GM23248 (cell line): ENCODE measurements at regions not wholly inside any gene's neighbourhood (a gene's known extent, or its start where the extent isn't known, plus 50 kb on each side); places are given as distances from the start of the nearest gene placed in this dataset.

Experiments used
- DNase-seq: peaks from one replicate; pipeline ENCODE4 v3.0.0-alpha.2; 2015
- H2AFZ ChIP-seq: fragments of 200-600 bp; sonication (generic); 2 replicates; pipeline ENCODE4 v1.6.1; 2016; ENCODE audit warnings: antibody characterized with exemption
- H3F3A ChIP-seq: fragments of 200-600 bp; sonication (generic); 2 replicates; pipeline ENCODE4 v1.6.1; 2016; ENCODE audit warnings: mild to moderate bottlenecking, antibody characterized with exemption, mixed run types; ENCODE audit not compliant: insufficient read depth
- H3K27ac ChIP-seq: fragments of 200-600 bp; sonication (generic); 2 replicates; pipeline ENCODE4 v1.5.1; 2016; ENCODE audit warnings: mild to moderate bottlenecking
- H3K27me3 ChIP-seq: fragments of 200-600 bp; sonication (generic); replicated peaks from 2 replicates; pipeline ENCODE4 v1.6.1; 2016; ENCODE audit warnings: mild to moderate bottlenecking; ENCODE audit not compliant: insufficient read depth
- H3K36me3 ChIP-seq: fragments of 200-600 bp; sonication (generic); 2 replicates; pipeline ENCODE4 v1.6.1; 2016; ENCODE audit warnings: low read depth, mild to moderate bottlenecking
- H3K4me1 ChIP-seq: fragments of 200-600 bp; sonication (generic); 2 replicates; pipeline ENCODE4 v1.6.1; 2016; ENCODE audit warnings: mild to moderate bottlenecking; ENCODE audit not compliant: insufficient read depth
- H3K4me2 ChIP-seq: fragments of 200-600 bp; sonication (generic); one replicate; pipeline ENCODE4 v1.6.1; 2016; ENCODE audit warnings: mild to moderate bottlenecking; ENCODE audit not compliant: unreplicated experiment
- H3K4me3 ChIP-seq: fragments of 200-600 bp; sonication (generic); 2 replicates; pipeline ENCODE4 v1.5.1; 2016; ENCODE audit warnings: mild to moderate bottlenecking
- H3K79me2 ChIP-seq: fragments of 200-600 bp; sonication (generic); 2 replicates; pipeline ENCODE4 v1.6.1; 2016; ENCODE audit warnings: mild to moderate bottlenecking; ENCODE audit not compliant: insufficient read depth
- H3K9ac ChIP-seq: fragments of 200-600 bp; sonication (generic); 2 replicates; pipeline ENCODE4 v1.6.1; 2016; ENCODE audit warnings: mild to moderate bottlenecking
- H3K9me2 ChIP-seq: fragments of 200-600 bp; sonication (generic); 2 replicates; pipeline ENCODE4 v1.6.1; 2016; ENCODE audit warnings: mixed run types, mild to moderate bottlenecking, moderate library complexity; ENCODE audit not compliant: insufficient read depth
- H3K9me3 ChIP-seq: fragments of 200-600 bp; sonication (generic); one replicate; pipeline ENCODE4 v1.6.1; 2017; ENCODE audit warnings: low read depth
- H4K20me1 ChIP-seq: fragments of 200-600 bp; sonication (generic); 2 replicates; pipeline ENCODE4 v1.6.0; 2016; ENCODE audit not compliant: insufficient read depth
- EZH2 ChIP-seq: fragments of 200-600 bp; sonication (generic); IDR thresholded peaks from 2 replicates; pipeline ENCODE4 v1.6.1; 2018; ENCODE audit warnings: antibody characterized with exemption, mild to moderate bottlenecking; ENCODE audit not compliant: insufficient read depth, poor library complexity, severe bottlenecking
- EZH2phosphoT487 ChIP-seq: fragments of 200-600 bp; sonication (generic); IDR thresholded peaks from 2 replicates; pipeline ENCODE4 v1.6.1; 2018; ENCODE audit warnings: antibody characterized with exemption, moderate library complexity, mild to moderate bottlenecking, low read depth; ENCODE audit not compliant: insufficient read depth
- WGBS, 2 experiments: methylation state at CpG; one replicate each; pipeline ENCODE4 v1.1.6; 2015 to 2017; ENCODE audit warnings: low lambda C conversion rate in 2 of 2, low coverage in 1 of 2; ENCODE audit errors: missing lambda C conversion rate in 2 of 2; 5-methylcytosine and 5-hydroxymethylcytosine counted together
- in situ Hi-C: fragments of 300-500 bp; cut with MboI; formaldehyde crosslinking; loops from 2 replicates; pipeline ENCODE4 v1.15.0; 2020

DNA sequence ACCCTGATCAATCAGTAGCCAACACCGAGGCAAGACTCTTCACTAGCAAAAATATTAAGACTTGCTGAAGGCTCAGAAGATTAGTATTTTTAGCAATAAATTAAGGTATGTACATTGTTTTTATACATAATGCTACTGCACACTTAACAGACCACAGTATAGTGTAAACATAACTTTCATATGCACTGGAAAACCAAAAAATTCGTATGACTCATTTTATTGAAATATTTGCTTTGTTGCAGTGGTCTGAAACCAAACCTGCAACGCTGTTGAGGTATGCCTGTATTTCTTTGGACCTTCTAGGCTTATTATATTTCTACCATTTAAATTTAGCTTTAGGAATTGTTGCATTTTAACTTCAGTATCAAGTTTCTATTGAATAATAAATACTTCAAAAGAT, 65.8 kb upstream of the BCL9 start:
- in situ Hi-C loops: no loop called here

DNA sequence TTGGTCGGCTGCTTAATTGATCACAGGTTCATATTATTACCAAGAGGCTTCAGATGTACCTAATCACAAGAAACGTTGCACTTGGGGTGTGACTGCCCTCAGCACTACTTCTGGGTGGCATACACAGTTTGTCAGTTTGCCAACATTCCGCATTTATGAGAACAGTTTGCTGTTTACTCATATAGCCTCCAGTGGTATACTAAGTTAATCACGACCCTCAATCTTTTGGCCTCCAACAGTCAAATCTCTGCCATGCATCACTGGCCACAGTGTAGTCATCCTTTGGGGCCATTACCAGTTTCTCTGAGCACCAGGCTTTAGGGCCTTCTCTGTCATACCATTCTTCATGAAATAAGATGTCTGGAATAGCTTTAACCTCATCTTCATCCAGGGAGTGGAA, 62.8 kb upstream of the BCL9 start:
- in situ Hi-C loops: no loop called here
- Histone ChIP-seq H3K9me2 (no peaks in the 10 kb centered on the region), H4K20me1 (no peaks in the 10 kb centered on the region), H3K36me3 (no peaks in the 10 kb centered on the region), H3K4me2 (no peak overlapping the region), H3K9ac (no peak overlapping the region), H3K4me1 (no peaks in the 10 kb centered on the region), H3K27me3 (no peaks in the 10 kb centered on the region), H3K4me3 (no peak overlapping the region), H3K27ac (no peak overlapping the region), H2AFZ (no peak overlapping the region), H3K9me3 (no peaks in the 10 kb centered on the region), H3F3A (no peaks in the 10 kb centered on the region), H3K79me2 (no peaks in the 10 kb centered on the region)
- 43 to 47% methylated on average over 4 of the region's 4 CpGs for WGBS, 2 experiments
- peak; percentile 6 for DNase-seq
- TF ChIP-seq EZH2: no peak
- no peak for TF ChIP-seq EZH2phosphoT487

More for the DNA sequence above, 65.8 kb upstream of the BCL9 start:
- DNase-seq: no peak
- H3K36me3 ChIP-seq: no peaks in the 10 kb centered on the region
- no peak overlapping the region for H3K4me3 ChIP-seq
- no peaks in the 10 kb centered on the region; the same call in 1 of the 2 replicates for H3K27me3 ChIP-seq
- H3F3A ChIP-seq: no peaks in the 10 kb centered on the region
- no peak overlapping the region for H3K9ac ChIP-seq
- H3K27ac ChIP-seq: no peak overlapping the region
- no peaks in the 10 kb centered on the region for H4K20me1 ChIP-seq
- H3K4me1 ChIP-seq: no peaks in the 10 kb centered on the region; the same call in 1 of the 2 replicates
- no peaks in the 10 kb centered on the region for H3K9me3 ChIP-seq
- H3K9me2 ChIP-seq: no peaks in the 10 kb centered on the region
- TF ChIP-seq EZH2phosphoT487: no peak
- no peak for TF ChIP-seq EZH2
- no peak overlapping the region for H3K4me2 ChIP-seq
- 20 to 26% methylated on average over 3 of the region's 3 CpGs for WGBS, 2 experiments
- H2AFZ ChIP-seq: no peak overlapping the region
- no peaks in the 10 kb centered on the region for H3K79me2 ChIP-seq

DNA sequence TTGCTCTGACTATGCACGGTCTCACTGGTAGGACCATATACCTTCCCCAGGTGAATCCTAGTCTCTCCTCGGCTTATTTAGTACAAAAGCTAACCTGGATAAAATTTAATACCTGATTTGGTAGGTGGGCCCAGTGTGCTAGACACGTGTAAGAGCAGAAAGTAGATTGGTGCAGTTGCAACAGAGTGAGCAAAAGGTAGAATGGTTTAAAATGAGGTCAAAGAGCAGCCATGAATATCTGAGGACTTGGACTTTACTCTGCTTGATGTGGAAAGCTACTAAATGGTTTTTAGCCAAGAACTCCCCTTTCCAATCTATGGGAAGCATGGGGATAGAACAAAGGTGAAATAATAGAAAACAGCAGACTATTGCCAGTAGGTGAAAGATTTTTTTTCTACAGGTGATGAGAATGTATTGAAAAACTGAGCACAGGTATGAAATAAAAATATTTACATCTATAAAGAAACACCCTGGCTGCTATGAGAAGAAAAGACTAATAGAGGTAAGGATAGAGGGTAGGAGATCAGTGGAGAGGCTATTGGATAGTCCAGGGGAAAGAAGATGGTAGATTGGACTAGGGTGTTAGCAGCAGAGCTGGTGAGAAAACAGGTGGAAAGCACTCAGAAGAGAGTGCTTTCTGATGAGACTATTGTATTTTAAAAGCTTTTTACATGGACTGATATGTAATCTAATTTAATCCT, 61.3 kb upstream of the BCL9 start:
- Histone ChIP-seq H3K36me3 (no peaks in the 10 kb centered on the region), H2AFZ (no peak overlapping the region), H4K20me1 (no peaks in the 10 kb centered on the region), H3K9ac (no peak overlapping the region), H3K27ac (no peak overlapping the region), H3K4me1 (no peaks in the 10 kb centered on the region), H3K79me2 (no peaks in the 10 kb centered on the region), H3K27me3 (no peaks in the 10 kb centered on the region), H3F3A (no peaks in the 10 kb centered on the region), H3K9me2 (no peaks in the 10 kb centered on the region), H3K9me3 (no peaks in the 10 kb centered on the region), H3K4me3 (no peak overlapping the region), H3K4me2 (no peak overlapping the region)
- 31 to 34% methylated on average over 3 of the region's 3 CpGs for WGBS, 2 experiments
- in situ Hi-C loops: no loop called here
- DNase-seq: no peak
- TF ChIP-seq EZH2phosphoT487: no peak
- no peak for TF ChIP-seq EZH2

DNA sequence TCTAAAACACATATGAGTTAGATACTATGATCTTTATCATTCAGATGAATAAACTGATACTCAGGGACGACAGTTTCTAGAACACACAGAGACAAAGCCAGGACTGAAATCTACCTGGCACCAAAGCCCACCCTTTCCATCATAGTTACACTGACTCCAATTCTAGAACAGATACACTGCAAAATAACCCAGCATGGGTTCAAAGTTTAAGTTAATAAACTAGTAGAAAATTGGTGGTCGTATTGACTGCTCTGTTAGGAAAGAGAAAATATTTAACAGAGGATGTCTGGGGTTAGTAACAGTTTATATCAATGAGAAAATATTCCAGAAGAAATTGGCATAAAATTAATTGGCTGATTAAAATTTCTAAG, 60.8 kb upstream of the BCL9 start:
- Histone ChIP-seq H3K4me3 (no peak overlapping the region), H3K9me3 (no peaks in the 10 kb centered on the region), H3K27ac (no peak overlapping the region), H3K36me3 (no peaks in the 10 kb centered on the region), H3K4me2 (no peak overlapping the region), H3K9ac (no peak overlapping the region), H3K79me2 (no peaks in the 10 kb centered on the region), H3K4me1 (no peaks in the 10 kb centered on the region), H3K9me2 (no peaks in the 10 kb centered on the region), H4K20me1 (no peaks in the 10 kb centered on the region), H2AFZ (no peak overlapping the region), H3F3A (no peaks in the 10 kb centered on the region), H3K27me3 (no peaks in the 10 kb centered on the region)
- WGBS, 2 experiments: 42 to 44% methylated on average over 2 of the region's 2 CpGs
- in situ Hi-C loops: no loop called here
- TF ChIP-seq EZH2 (no peak), EZH2phosphoT487 (no peak)
- DNase-seq: no peak
